ENCODE measurements at regions not wholly inside any gene's neighbourhood (a gene's known extent, or its start where the extent isn't known, plus 50 kb on each side); places are given as distances from the start of the nearest gene placed in this dataset.

DNA sequence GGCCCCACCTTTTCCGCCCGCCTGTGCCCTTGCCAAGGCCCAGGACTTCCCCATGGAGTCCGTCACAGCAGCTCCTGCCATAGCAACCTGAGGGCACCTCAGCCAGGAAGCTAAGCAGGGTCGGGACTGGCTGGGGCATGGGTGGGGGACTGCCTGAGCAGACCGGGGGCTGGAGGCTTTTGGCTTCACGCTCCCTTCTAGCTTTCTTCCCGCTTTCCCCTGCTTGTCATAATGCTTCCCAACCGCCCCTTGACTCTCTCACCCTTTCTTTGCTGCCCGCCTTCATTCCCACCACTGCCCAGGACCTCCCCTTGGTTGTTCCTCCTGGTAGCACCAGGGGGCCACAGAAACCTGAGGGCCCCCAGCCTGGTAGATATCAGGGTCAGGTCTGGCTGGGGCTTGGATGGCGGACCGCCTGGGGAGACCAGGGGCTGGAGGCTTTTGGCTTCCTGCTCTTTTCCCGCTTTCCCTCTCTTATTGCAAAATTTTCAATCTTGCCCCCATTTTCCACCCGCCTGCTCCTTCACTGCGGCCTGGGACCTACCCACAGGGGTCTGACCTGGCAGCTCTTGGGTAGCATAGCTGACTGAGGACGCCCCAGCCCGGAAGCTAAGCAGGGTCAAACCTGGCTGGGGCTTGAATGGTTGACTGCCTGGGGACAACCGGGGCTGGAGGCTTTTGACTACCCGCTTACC is 2287.7 kb downstream of the TP53TG3F start:
- TF ChIP-seq, protein P1, sequence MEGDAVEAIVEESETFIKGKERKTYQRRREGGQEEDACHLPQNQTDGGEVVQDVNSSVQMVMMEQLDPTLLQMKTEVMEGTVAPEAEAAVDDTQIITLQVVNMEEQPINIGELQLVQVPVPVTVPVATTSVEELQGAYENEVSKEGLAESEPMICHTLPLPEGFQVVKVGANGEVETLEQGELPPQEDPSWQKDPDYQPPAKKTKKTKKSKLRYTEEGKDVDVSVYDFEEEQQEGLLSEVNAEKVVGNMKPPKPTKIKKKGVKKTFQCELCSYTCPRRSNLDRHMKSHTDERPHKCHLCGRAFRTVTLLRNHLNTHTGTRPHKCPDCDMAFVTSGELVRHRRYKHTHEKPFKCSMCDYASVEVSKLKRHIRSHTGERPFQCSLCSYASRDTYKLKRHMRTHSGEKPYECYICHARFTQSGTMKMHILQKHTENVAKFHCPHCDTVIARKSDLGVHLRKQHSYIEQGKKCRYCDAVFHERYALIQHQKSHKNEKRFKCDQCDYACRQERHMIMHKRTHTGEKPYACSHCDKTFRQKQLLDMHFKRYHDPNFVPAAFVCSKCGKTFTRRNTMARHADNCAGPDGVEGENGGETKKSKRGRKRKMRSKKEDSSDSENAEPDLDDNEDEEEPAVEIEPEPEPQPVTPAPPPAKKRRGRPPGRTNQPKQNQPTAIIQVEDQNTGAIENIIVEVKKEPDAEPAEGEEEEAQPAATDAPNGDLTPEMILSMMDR (IDR thresholded peaks at IDR 0.05) = no peak
- no peak for TF ChIP-seq POLR2A (IDR thresholded peaks at IDR 0.05)

All from right lobe of liver (tissue), 4 donors.